CD4-positive, CD25-positive, alpha-beta regulatory T cell (primary cell): ENCODE measurements at regions not wholly inside any gene's neighbourhood (a gene's known extent, or its start where the extent isn't known, plus 50 kb on each side); places are given as distances from the start of the nearest gene placed in this dataset.

Experiments
- ATAC-seq, 2 donors: fragments of 150-1000 bp; cut with Tn5 transposase; one replicate each; pipeline ENCODE4 v1.10.0; 2021; ENCODE audit warnings: low read depth in 2 of 2, moderate number of reproducible peaks in 2 of 2, moderate library complexity in 1 of 2
- DNase-seq, 3 donors: peaks; one replicate each; pipeline versions ENCODE4 v3.0.0 to v3.0.0-alpha.2; 2012 to 2022; ENCODE audit warnings: mixed read lengths in 1 of 3
- H3K27ac ChIP-seq: one replicate; pipeline ENCODE4 v1.7.0; 2013; ENCODE audit warnings: mild to moderate bottlenecking, low read length; ENCODE audit not compliant: insufficient read depth, poor library complexity, severe bottlenecking
- H3K27me3 ChIP-seq: one replicate; pipeline ENCODE4 v1.7.0; 2013; ENCODE audit warnings: low read length; ENCODE audit not compliant: control insufficient read depth, insufficient read depth
- H3K36me3 ChIP-seq: one replicate; pipeline ENCODE4 v1.7.0; 2013; ENCODE audit warnings: mild to moderate bottlenecking, low read length, moderate library complexity; ENCODE audit not compliant: control insufficient read depth, insufficient read depth
- H3K4me1 ChIP-seq: 2 replicates; pipeline ENCODE4 v1.7.0; 2013; ENCODE audit warnings: mild to moderate bottlenecking, low read length; ENCODE audit not compliant: insufficient read depth, control insufficient read depth, poor library complexity, severe bottlenecking
- H3K4me3 ChIP-seq: one replicate; pipeline ENCODE4 v1.7.0; 2013; ENCODE audit warnings: low read depth, mild to moderate bottlenecking, low read length, moderate library complexity
- H3K9me3 ChIP-seq, 2 experiments: 1 replicate in 1 of 2; 2 replicates in 1 of 2; pipeline ENCODE4 v1.7.0; 2013; ENCODE audit warnings: low read length in 2 of 2, mild to moderate bottlenecking in 1 of 2, moderate library complexity in 1 of 2; ENCODE audit not compliant: control insufficient read depth in 2 of 2
- H3K27ac Mint-ChIP-seq, 3 donors: one replicate each; pipeline ENCODE4 v1.8.0; 2020 to 2022; ENCODE audit warnings: mild to moderate bottlenecking in 3 of 3, mixed read lengths in 3 of 3, moderate library complexity in 2 of 3
- H3K27me3 Mint-ChIP-seq: one replicate; pipeline ENCODE4 v1.8.0; 2022; ENCODE audit warnings: mild to moderate bottlenecking, mixed read lengths
- H3K36me3 Mint-ChIP-seq: one replicate; pipeline ENCODE4 v1.8.0; 2020; ENCODE audit warnings: mixed read lengths
- H3K4me1 Mint-ChIP-seq, 4 donors: one replicate each; pipeline ENCODE4 v1.8.0; 2020 to 2022; ENCODE audit warnings: mixed read lengths in 4 of 4, mild to moderate bottlenecking in 1 of 4
- H3K4me3 Mint-ChIP-seq, 4 donors: one replicate each; pipeline ENCODE4 v1.8.0; 2020 to 2022; ENCODE audit warnings: mild to moderate bottlenecking in 4 of 4, mixed read lengths in 4 of 4, moderate library complexity in 3 of 4
- H3K9me3 Mint-ChIP-seq, 7 donors: one replicate each; pipeline ENCODE4 v1.8.0; 2020 to 2022; ENCODE audit warnings: mixed read lengths in 7 of 7, mild to moderate bottlenecking in 3 of 7, moderate library complexity in 2 of 7

- Mint-ChIP-seq H3K9me3 (peaks cover 0 to 6% (median 4%) of the 10 kb centered on the region in 7 donors), H3K27ac (no peak overlapping the region), H3K36me3 (peaks cover 5% of the 10 kb centered on the region), H3K27me3 (peaks cover 12% of the 10 kb centered on the region), H3K4me3 (no peak overlapping the region), H3K4me1 (no peaks in the 10 kb centered on the region)
- Histone ChIP-seq H3K27me3 (no peaks in the 10 kb centered on the region), H3K27ac (no peak overlapping the region), H3K4me3 (no peak overlapping the region), H3K4me1 (no peaks in the 10 kb centered on the region), H3K36me3 (no peaks in the 10 kb centered on the region), H3K9me3 (no peaks in the 10 kb centered on the region)
- no peak for DNase-seq
- ATAC-seq: no peak
These were observed 158.2 kb downstream of the SLC38A4 start for GRCh38 chr12:46667551-46667950.

- Histone ChIP-seq H3K4me3 (no peak overlapping the region), H3K4me1 (no peaks in the 10 kb centered on the region), H3K27me3 (no peaks in the 10 kb centered on the region), H3K9me3 (no peaks in the 10 kb centered on the region), H3K27ac (no peak overlapping the region), H3K36me3 (no peaks in the 10 kb centered on the region)
- peaks cover 0 to 9% (median 4%) of the 10 kb centered on the region in 4 donors for H3K4me1 Mint-ChIP-seq
- H3K27ac Mint-ChIP-seq: no peak overlapping the region
- DNase-seq (peak in 1 of 3 donors; percentile 50), ATAC-seq (peak; percentile 67)
- no peak overlapping the region for H3K4me3 Mint-ChIP-seq
- H3K36me3 Mint-ChIP-seq: no peaks in the 10 kb centered on the region
- peaks cover 0 to 5% (median under 1%) of the 10 kb centered on the region in 7 donors for H3K9me3 Mint-ChIP-seq
- peaks cover 12% of the 10 kb centered on the region for H3K27me3 Mint-ChIP-seq
These were observed 161.0 kb downstream of the SLC38A4 start for GRCh38 chr12:46664761-46665287.

GRCh38 chr12:46663318-46663717 is 162.5 kb downstream of the SLC38A4 start:
- Histone ChIP-seq H3K27ac (no peak overlapping the region), H3K9me3 (no peaks in the 10 kb centered on the region), H3K36me3 (no peaks in the 10 kb centered on the region), H3K27me3 (no peaks in the 10 kb centered on the region), H3K4me3 (no peak overlapping the region), H3K4me1 (no peaks in the 10 kb centered on the region)
- H3K4me1 Mint-ChIP-seq: peaks cover 0 to 13% (median 5%) of the 10 kb centered on the region in 4 donors
- ATAC-seq: no peak
- H3K36me3 Mint-ChIP-seq: no peaks in the 10 kb centered on the region
- peaks cover 8% of the 10 kb centered on the region for H3K27me3 Mint-ChIP-seq
- peak overlapping the region in 1 of 3 donors; percentile 3 for H3K27ac Mint-ChIP-seq
- no peak for DNase-seq
- H3K4me3 Mint-ChIP-seq: no peak overlapping the region
- H3K9me3 Mint-ChIP-seq: no peaks in the 10 kb centered on the region

- no peaks in the 10 kb centered on the region for H3K27me3 ChIP-seq
- Mint-ChIP-seq H3K9me3 (no peaks in the 10 kb centered on the region), H3K27me3 (peaks cover 5% of the 10 kb centered on the region), H3K27ac (peak overlapping the region in 1 of 3 donors; percentile 67), H3K4me3 (no peak overlapping the region), H3K36me3 (no peaks in the 10 kb centered on the region), H3K4me1 (peaks cover 0 to 13% (median 5%) of the 10 kb centered on the region in 4 donors)
- no peaks in the 10 kb centered on the region for H3K9me3 ChIP-seq
- no peaks in the 10 kb centered on the region for H3K4me1 ChIP-seq
- DNase-seq: peak in 2 of 3 donors; percentile 50 to 80
- H3K27ac ChIP-seq: no peak overlapping the region
- no peak overlapping the region for H3K4me3 ChIP-seq
- peak; percentile 72 to 75 for ATAC-seq
- H3K36me3 ChIP-seq: no peaks in the 10 kb centered on the region
These were observed 164.5 kb downstream of the SLC38A4 start for GRCh38 chr12:46661110-46661845.

GRCh38 chr12:46660719-46661109 is 165.1 kb downstream of the SLC38A4 start:
- Histone ChIP-seq H3K4me3 (no peak overlapping the region), H3K36me3 (no peaks in the 10 kb centered on the region), H3K4me1 (no peaks in the 10 kb centered on the region), H3K9me3 (no peaks in the 10 kb centered on the region), H3K27ac (no peak overlapping the region), H3K27me3 (no peaks in the 10 kb centered on the region)
- no peaks in the 10 kb centered on the region for H3K9me3 Mint-ChIP-seq
- ATAC-seq: no peak
- DNase-seq: no peak
- peaks cover 0 to 13% (median 5%) of the 10 kb centered on the region in 4 donors for H3K4me1 Mint-ChIP-seq
- no peak overlapping the region for H3K4me3 Mint-ChIP-seq
- H3K36me3 Mint-ChIP-seq: no peaks in the 10 kb centered on the region
- H3K27ac Mint-ChIP-seq: peak overlapping the region in 1 of 3 donors; percentile 67
- peaks cover 5% of the 10 kb centered on the region for H3K27me3 Mint-ChIP-seq

- Histone ChIP-seq H3K9me3 (no peaks in the 10 kb centered on the region), H3K4me1 (no peaks in the 10 kb centered on the region), H3K27ac (no peak overlapping the region), H3K36me3 (no peaks in the 10 kb centered on the region), H3K27me3 (no peaks in the 10 kb centered on the region), H3K4me3 (no peak overlapping the region)
- Mint-ChIP-seq H3K27ac (no peak overlapping the region), H3K36me3 (no peaks in the 10 kb centered on the region), H3K4me3 (no peak overlapping the region), H3K4me1 (peaks cover 0 to 13% (median 5%) of the 10 kb centered on the region in 4 donors), H3K9me3 (no peaks in the 10 kb centered on the region), H3K27me3 (peaks cover 5% of the 10 kb centered on the region)
- no peak for ATAC-seq
- DNase-seq: no peak
These were observed 165.5 kb downstream of the SLC38A4 start for GRCh38 chr12:46660276-46660675.

- Mint-ChIP-seq H3K4me1 (peaks cover 0 to 13% (median 5%) of the 10 kb centered on the region in 4 donors), H3K27me3 (peaks cover 5% of the 10 kb centered on the region), H3K4me3 (no peak overlapping the region), H3K36me3 (no peaks in the 10 kb centered on the region), H3K27ac (peak overlapping the region in 2 of 3 donors; percentile 2 to 31), H3K9me3 (no peaks in the 10 kb centered on the region)
- DNase-seq (peak in 1 of 3 donors; percentile 5), ATAC-seq (no peak)
- H3K27ac ChIP-seq: no peak overlapping the region
- no peaks in the 10 kb centered on the region for H3K4me1 ChIP-seq
- H3K9me3 ChIP-seq: no peaks in the 10 kb centered on the region
- no peaks in the 10 kb centered on the region for H3K27me3 ChIP-seq
- H3K36me3 ChIP-seq: no peaks in the 10 kb centered on the region
- H3K4me3 ChIP-seq: no peak overlapping the region
These were observed 166.0 kb downstream of the SLC38A4 start for GRCh38 chr12:46659824-46660223.
